ENCODE measurements at regions not wholly inside any gene's neighbourhood (a gene's known extent, or its start where the extent isn't known, plus 50 kb on each side); places are given as distances from the start of the nearest gene placed in this dataset.

- DNase-seq, result no peak
Measured at GRCh38 chr6:156175971-156176421, 601.2 kb upstream of the ARID1B start.

- no peak for DNase-seq
Measured at GRCh38 chr6:156175433-156175832, 601.7 kb upstream of the ARID1B start.

GRCh38 chr6:156174031-156174890 lies 602.9 kb upstream of the ARID1B start:
- no peak for DNase-seq

- DNase-seq, result no peak
Measured at GRCh38 chr6:156169371-156169770, 607.8 kb upstream of the ARID1B start.

- no peak for DNase-seq
Measured at GRCh38 chr6:156167625-156168071, 609.5 kb upstream of the ARID1B start.

- no peak for DNase-seq
Measured at GRCh38 chr6:156167016-156167624, 610.1 kb upstream of the ARID1B start.

GRCh38 chr6:156166093-156166492 lies 611.1 kb upstream of the ARID1B start:
- no peak for DNase-seq

- DNase-seq, result no peak
Measured at GRCh38 chr6:156164701-156165452, 612.3 kb upstream of the ARID1B start.

- DNase-seq, result no peak
Measured at GRCh38 chr6:156163311-156163710, 613.9 kb upstream of the ARID1B start.

GRCh38 chr6:156161471-156161870 lies 615.7 kb upstream of the ARID1B start:
- DNase-seq, result no peak

- no peak for DNase-seq
Measured at GRCh38 chr6:156160795-156161165, 616.4 kb upstream of the ARID1B start.

GRCh38 chr6:156160007-156160794 lies 617.0 kb upstream of the ARID1B start:
- no peak for DNase-seq

- DNase-seq, result no peak
Measured at GRCh38 chr6:156154896-156155295, 622.3 kb upstream of the ARID1B start.

- DNase-seq, result no peak
Measured at GRCh38 chr6:156150391-156150790, 626.8 kb upstream of the ARID1B start.

GRCh38 chr6:156146891-156147290 lies 630.3 kb upstream of the ARID1B start:
- no peak for DNase-seq

- DNase-seq, result no peak
Measured at GRCh38 chr6:156131221-156131903, 645.8 kb upstream of the ARID1B start.

- DNase-seq, result no peak
Measured at GRCh38 chr6:156126535-156126934, 650.6 kb upstream of the ARID1B start.

- DNase-seq, result no peak
Measured at GRCh38 chr6:156125844-156126243, 651.3 kb upstream of the ARID1B start.

GRCh38 chr6:156123731-156124130 lies 653.4 kb upstream of the ARID1B start:
- no peak for DNase-seq

- DNase-seq, result no peak
Measured at GRCh38 chr6:156121973-156122372, 655.2 kb upstream of the ARID1B start.

- DNase-seq, result no peak
Measured at GRCh38 chr6:156114541-156114940, 658.9 kb upstream of the NOX3 start.

GRCh38 chr6:156113631-156114030 lies 658.0 kb upstream of the NOX3 start:
- DNase-seq, result no peak

All from T-helper 9 cell (primary cell).